ENCODE measurements at regions not wholly inside any gene's neighbourhood (a gene's known extent, or its start where the extent isn't known, plus 50 kb on each side); places are given as distances from the start of the nearest gene placed in this dataset.
A peak's percentile ranks its signal among the peaks of the same experiment; 100 is the strongest.

DNA sequence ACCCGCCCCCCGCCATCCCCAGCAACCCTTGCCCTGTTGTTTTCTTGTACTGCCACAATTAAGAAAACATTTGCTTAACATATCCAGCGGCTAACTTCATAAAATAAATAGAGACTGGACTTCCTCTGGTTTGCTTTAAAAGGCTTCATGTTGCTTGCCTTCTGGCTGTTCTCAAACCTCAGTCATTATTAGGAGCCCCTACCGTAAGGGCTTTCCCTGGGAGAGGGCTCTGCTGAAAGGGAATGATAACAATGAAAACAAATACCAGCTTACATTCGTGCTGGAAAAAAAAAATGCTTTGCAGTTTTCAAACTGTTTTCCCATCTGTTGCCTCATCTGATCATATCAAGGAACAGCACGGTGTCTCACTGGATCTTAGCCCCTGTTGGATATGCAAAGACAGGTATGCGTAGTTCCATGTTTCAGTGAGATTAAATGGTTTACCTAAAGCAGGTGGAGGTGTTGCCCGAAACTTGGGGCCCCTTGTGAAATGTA, 77.2 kb upstream of the VGLL4 start:
- TF ChIP-seq EZH2 (IDR thresholded peaks at IDR 0.05; ENCODE audit: borderline replicate concordance, insufficient read depth, low read depth, low read length, poor library complexity, severe bottlenecking): no peak
- TF ChIP-seq, protein P1, sequence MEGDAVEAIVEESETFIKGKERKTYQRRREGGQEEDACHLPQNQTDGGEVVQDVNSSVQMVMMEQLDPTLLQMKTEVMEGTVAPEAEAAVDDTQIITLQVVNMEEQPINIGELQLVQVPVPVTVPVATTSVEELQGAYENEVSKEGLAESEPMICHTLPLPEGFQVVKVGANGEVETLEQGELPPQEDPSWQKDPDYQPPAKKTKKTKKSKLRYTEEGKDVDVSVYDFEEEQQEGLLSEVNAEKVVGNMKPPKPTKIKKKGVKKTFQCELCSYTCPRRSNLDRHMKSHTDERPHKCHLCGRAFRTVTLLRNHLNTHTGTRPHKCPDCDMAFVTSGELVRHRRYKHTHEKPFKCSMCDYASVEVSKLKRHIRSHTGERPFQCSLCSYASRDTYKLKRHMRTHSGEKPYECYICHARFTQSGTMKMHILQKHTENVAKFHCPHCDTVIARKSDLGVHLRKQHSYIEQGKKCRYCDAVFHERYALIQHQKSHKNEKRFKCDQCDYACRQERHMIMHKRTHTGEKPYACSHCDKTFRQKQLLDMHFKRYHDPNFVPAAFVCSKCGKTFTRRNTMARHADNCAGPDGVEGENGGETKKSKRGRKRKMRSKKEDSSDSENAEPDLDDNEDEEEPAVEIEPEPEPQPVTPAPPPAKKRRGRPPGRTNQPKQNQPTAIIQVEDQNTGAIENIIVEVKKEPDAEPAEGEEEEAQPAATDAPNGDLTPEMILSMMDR (IDR thresholded peaks at IDR 0.05): no peak
- WGBS (ENCODE audit: insufficient coverage): 80% methylated on average over 1 of the region's 8 CpGs
- H3K4me1 Mint-ChIP-seq: peaks cover 29% of the 10 kb centered on the region
- ChIA-PET POLR2A (no interaction called here), CTCF (no interaction called here)
- intact Hi-C loops (cut with micrococcal nuclease): no loop called here
- Histone ChIP-seq H3K79me2 (ENCODE audit: control insufficient read depth, insufficient read depth, low read length) (no peaks in the 10 kb centered on the region), H4K20me1 (ENCODE audit: control insufficient read depth, insufficient read depth, low read length, poor library complexity, severe bottlenecking) (no peaks in the 10 kb centered on the region), H3K27ac (ENCODE audit: low read length in 2 of 2) (peak overlapping the region; percentile 35 to 44), H3K9me3 (ENCODE audit: control extremely low read depth in 1 of 3, control insufficient read depth in 2 of 3, insufficient read depth in 1 of 3, low read length in 2 of 3) (no peaks in the 10 kb centered on the region), H3K36me3 (replicated peaks in 1 of 2; ENCODE audit: control extremely low read depth in 1 of 2, control insufficient read depth in 1 of 2, extremely low read depth in 1 of 2, insufficient read depth in 2 of 2, low read length in 1 of 2) (no peaks in the 10 kb centered on the region), H3K4me3 (ENCODE audit: control extremely low read depth in 1 of 5, extremely low read depth in 1 of 5, insufficient read depth in 1 of 5, low read depth in 2 of 5, low read length in 4 of 5) (peak overlapping the region in 4 of 5 experiments; percentile 44 to 83 (median 70)), H3K27me3 (replicated peaks in 1 of 4; ENCODE audit: control extremely low read depth in 1 of 4, control insufficient read depth in 3 of 4, insufficient read depth in 4 of 4, low read length in 3 of 4) (peaks cover 0 to 3% (median 2%) of the 10 kb centered on the region in 4 experiments), H2AFZ (ENCODE audit: insufficient read depth, low read depth, low read length, poor library complexity, severe bottlenecking) (peak overlapping the region; percentile 94), H3K4me1 (ENCODE audit: control insufficient read depth in 2 of 2, insufficient read depth in 2 of 2, low read length in 2 of 2) (peaks cover 6 to 22% of the 10 kb centered on the region in 2 donors), H3K9ac (ENCODE audit: low read length) (peak overlapping the region; percentile 84), H3K4me2 (replicated peaks; ENCODE audit: low read depth, low read length, poor library complexity, severe bottlenecking) (peak overlapping the region; percentile 98)
- peak overlapping the region; percentile 95 for H3K27ac Mint-ChIP-seq
- DNase-seq: no peak
- H3K27me3 Mint-ChIP-seq: no peaks in the 10 kb centered on the region
- H3K9me3 Mint-ChIP-seq (ENCODE audit: insufficient read depth): no peaks in the 10 kb centered on the region
- H3K4me3 Mint-ChIP-seq: peak overlapping the region; percentile 93
- no peak for ATAC-seq (ENCODE audit: low read depth)

DNA sequence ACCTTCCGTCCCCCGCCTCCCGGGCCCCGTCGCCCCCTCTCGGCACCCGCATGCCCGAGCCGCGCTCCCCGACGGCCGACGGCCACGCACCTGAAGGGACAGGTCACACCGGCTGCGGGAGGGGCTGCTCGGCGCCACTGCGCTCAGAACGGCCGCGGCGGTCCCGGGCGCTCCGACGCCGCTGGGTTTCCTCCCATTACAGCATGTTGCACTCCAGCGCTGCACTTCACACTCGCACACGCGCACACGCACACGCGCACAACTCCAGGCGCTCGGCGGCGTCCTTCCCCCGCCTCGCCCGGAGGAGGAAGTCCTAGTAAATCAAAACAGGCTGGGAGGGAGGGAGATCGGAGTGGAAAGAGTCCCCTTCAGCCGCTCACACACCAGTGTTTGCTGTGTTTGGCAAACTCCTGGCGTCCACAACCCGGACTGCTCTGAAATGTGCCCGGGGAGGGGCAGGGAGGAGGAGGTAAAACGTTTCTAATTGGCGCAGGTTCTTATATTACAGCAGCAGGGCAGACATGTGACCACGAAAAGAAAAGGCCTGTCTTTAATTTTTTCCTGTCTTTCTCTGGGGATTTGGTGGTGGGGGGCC, 76.7 kb upstream of the VGLL4 start:
- H2AFZ ChIP-seq (ENCODE audit: insufficient read depth, low read depth, low read length, poor library complexity, severe bottlenecking): peak overlapping the region; percentile 94
- Mint-ChIP-seq H3K27me3 (no peaks in the 10 kb centered on the region), H3K4me1 (peaks cover 29% of the 10 kb centered on the region), H3K27ac (peak overlapping the region; percentile 95), H3K4me3 (peak overlapping the region; percentile 93), H3K9me3 (ENCODE audit: insufficient read depth) (no peaks in the 10 kb centered on the region)
- peak overlapping the region; percentile 98 for H3K4me2 ChIP-seq (replicated peaks; ENCODE audit: low read depth, low read length, poor library complexity, severe bottlenecking)
- no peaks in the 10 kb centered on the region for H4K20me1 ChIP-seq (ENCODE audit: control insufficient read depth, insufficient read depth, low read length, poor library complexity, severe bottlenecking)
- H3K9me3 ChIP-seq (ENCODE audit: control extremely low read depth in 1 of 3, control insufficient read depth in 2 of 3, insufficient read depth in 1 of 3, low read length in 2 of 3): no peaks in the 10 kb centered on the region
- intact Hi-C loops (cut with micrococcal nuclease): no loop called here
- WGBS (ENCODE audit: insufficient coverage): under 1% methylated on average over 44 of the region's 51 CpGs
- peaks cover 3% of the 10 kb centered on the region for H3K79me2 ChIP-seq (ENCODE audit: control insufficient read depth, insufficient read depth, low read length)
- ChIA-PET CTCF (no interaction called here), POLR2A (no interaction called here)
- peaks cover 6 to 22% of the 10 kb centered on the region in 2 donors for H3K4me1 ChIP-seq (ENCODE audit: control insufficient read depth in 2 of 2, insufficient read depth in 2 of 2, low read length in 2 of 2)
- DNase-seq (peak; percentile 77), ATAC-seq (ENCODE audit: low read depth) (peak; percentile 35)
- H3K9ac ChIP-seq (ENCODE audit: low read length): peak overlapping the region; percentile 84
- no peak for TF ChIP-seq EZH2 (IDR thresholded peaks at IDR 0.05; ENCODE audit: borderline replicate concordance, insufficient read depth, low read depth, low read length, poor library complexity, severe bottlenecking)
- TF ChIP-seq, protein P1 (IDR thresholded peaks at IDR 0.05): no peak
- peaks cover 0 to 3% (median 2%) of the 10 kb centered on the region in 4 experiments for H3K27me3 ChIP-seq (replicated peaks in 1 of 4; ENCODE audit: control extremely low read depth in 1 of 4, control insufficient read depth in 3 of 4, insufficient read depth in 4 of 4, low read length in 3 of 4)
- no peaks in the 10 kb centered on the region for H3K36me3 ChIP-seq (replicated peaks in 1 of 2; ENCODE audit: control extremely low read depth in 1 of 2, control insufficient read depth in 1 of 2, extremely low read depth in 1 of 2, insufficient read depth in 2 of 2, low read length in 1 of 2)
- H3K27ac ChIP-seq (ENCODE audit: low read length in 2 of 2): peak overlapping the region; percentile 35 to 44
- peak overlapping the region; percentile 44 to 83 (median 67) for H3K4me3 ChIP-seq (ENCODE audit: control extremely low read depth in 1 of 5, extremely low read depth in 1 of 5, insufficient read depth in 1 of 5, low read depth in 2 of 5, low read length in 4 of 5)

Data from B cell (primary cell).